Activated naive CD8-positive, alpha-beta T cell treated with anti-CD3 and anti-CD28 coated beads, Interleukin-2, amount 50 U/mL, for 24 hours (primary cell): ENCODE measurements at regions not wholly inside any gene's neighbourhood (a gene's known extent, or its start where the extent isn't known, plus 50 kb on each side); places are given as distances from the start of the nearest gene placed in this dataset.

Experiments
- ATAC-seq: fragments of 150-1000 bp; cut with Tn5 transposase; one replicate; pipeline ENCODE4 v1.10.0; 2021
- DNase-seq: peaks from one replicate; pipeline ENCODE4 v3.0.0; 2021
- H3K27ac Mint-ChIP-seq: one replicate; pipeline ENCODE4 v1.8.0; 2021; ENCODE audit warnings: mild to moderate bottlenecking, mixed read lengths
- H3K27me3 Mint-ChIP-seq: one replicate; pipeline ENCODE4 v1.8.0; 2021; ENCODE audit warnings: mixed read lengths
- H3K36me3 Mint-ChIP-seq: one replicate; pipeline ENCODE4 v1.8.0; 2021; ENCODE audit warnings: low read depth, mixed read lengths
- H3K4me1 Mint-ChIP-seq: one replicate; pipeline ENCODE4 v1.8.0; 2021; ENCODE audit warnings: mixed read lengths
- H3K4me3 Mint-ChIP-seq: one replicate; pipeline ENCODE4 v1.8.0; 2021; ENCODE audit warnings: mild to moderate bottlenecking, moderate library complexity, mixed read lengths
- H3K9me3 Mint-ChIP-seq: one replicate; pipeline ENCODE4 v1.8.0; 2021; ENCODE audit warnings: mixed read lengths

- Mint-ChIP-seq H3K36me3 (no peaks in the 10 kb centered on the region), H3K4me3 (no peak overlapping the region), H3K27me3 (no peaks in the 10 kb centered on the region), H3K27ac (no peak overlapping the region), H3K9me3 (no peaks in the 10 kb centered on the region), H3K4me1 (no peaks in the 10 kb centered on the region)
- ATAC-seq (no peak), DNase-seq (no peak)
Measured at GRCh38 chr10:52523696-52524095, 209.6 kb downstream of the DKK1 start.

GRCh38 chr10:52525761-52526160 lies 211.7 kb downstream of the DKK1 start:
- Mint-ChIP-seq H3K27me3 (no peaks in the 10 kb centered on the region), H3K4me3 (no peak overlapping the region), H3K36me3 (no peaks in the 10 kb centered on the region), H3K9me3 (no peaks in the 10 kb centered on the region), H3K4me1 (no peaks in the 10 kb centered on the region), H3K27ac (no peak overlapping the region)
- no peak for DNase-seq
- ATAC-seq = no peak

- Mint-ChIP-seq H3K27me3 (no peaks in the 10 kb centered on the region), H3K4me3 (no peak overlapping the region), H3K27ac (no peak overlapping the region), H3K4me1 (no peaks in the 10 kb centered on the region), H3K36me3 (no peaks in the 10 kb centered on the region), H3K9me3 (no peaks in the 10 kb centered on the region)
- DNase-seq (no peak), ATAC-seq (no peak)
Measured at GRCh38 chr10:52526251-52526823, 212.3 kb downstream of the DKK1 start.

DNA sequence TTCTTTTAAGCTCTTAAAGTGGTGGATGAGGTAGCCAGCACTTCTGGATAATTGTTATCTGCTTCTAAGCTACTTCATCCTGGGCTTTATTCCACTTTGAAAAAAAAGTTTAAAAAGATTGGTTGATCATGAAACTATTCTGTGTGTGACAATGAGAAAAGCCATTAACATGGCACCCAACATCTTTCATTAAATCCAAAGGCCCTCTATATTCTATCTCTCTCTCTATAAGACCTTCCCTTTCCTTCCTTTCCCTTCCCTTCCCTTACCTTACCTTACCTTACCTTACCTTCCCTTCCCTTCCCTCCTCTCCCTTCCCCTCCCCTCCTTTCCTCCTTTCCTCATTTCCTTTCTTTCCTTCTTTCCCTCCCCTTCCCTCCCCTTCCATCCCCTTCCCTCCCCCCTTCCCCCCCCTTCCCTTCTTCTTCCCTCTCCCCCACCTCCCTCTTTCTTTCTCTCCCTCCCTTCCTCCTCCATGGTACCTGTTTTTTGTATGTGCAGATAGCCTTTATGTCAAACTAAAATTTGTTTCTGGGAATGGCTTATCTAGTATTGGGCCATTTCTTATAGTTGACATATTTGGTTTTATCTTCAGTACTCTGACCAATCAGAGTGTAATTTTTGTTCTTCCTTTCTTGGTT lies 218.7 kb downstream of the DKK1 start:
- no peak overlapping the region for H3K4me3 Mint-ChIP-seq
- no peaks in the 10 kb centered on the region for H3K36me3 Mint-ChIP-seq
- no peak overlapping the region for H3K27ac Mint-ChIP-seq
- DNase-seq (no peak), ATAC-seq (no peak)
- H3K9me3 Mint-ChIP-seq = peaks cover 18% of the 10 kb centered on the region
- H3K27me3 Mint-ChIP-seq = no peaks in the 10 kb centered on the region
- H3K4me1 Mint-ChIP-seq = no peaks in the 10 kb centered on the region

DNA sequence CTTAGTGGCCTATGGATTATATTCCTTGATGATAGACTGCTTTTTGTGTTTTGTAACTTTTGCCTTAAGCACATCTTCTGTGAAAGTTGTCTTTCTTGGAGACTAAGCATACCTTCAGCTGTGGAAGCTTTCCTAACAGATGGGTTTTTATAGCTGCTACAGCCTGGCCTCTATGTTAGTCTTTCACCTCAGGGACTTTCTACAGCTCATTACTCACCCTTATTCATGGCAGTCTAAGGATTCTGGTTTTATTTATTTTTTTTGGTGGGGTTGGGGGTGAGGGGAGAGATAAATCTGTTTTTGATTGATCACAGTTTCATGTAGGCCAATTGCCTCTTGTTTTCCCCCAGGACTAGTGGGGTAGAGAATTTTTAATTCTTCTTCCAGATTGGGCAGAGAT lies 219.9 kb downstream of the DKK1 start:
- no peak overlapping the region for H3K4me3 Mint-ChIP-seq
- DNase-seq (no peak), ATAC-seq (no peak)
- H3K27ac Mint-ChIP-seq = no peak overlapping the region
- H3K9me3 Mint-ChIP-seq = peaks cover 18% of the 10 kb centered on the region
- no peaks in the 10 kb centered on the region for H3K27me3 Mint-ChIP-seq
- H3K4me1 Mint-ChIP-seq = no peaks in the 10 kb centered on the region
- no peaks in the 10 kb centered on the region for H3K36me3 Mint-ChIP-seq

- no peak for ATAC-seq
- no peak for DNase-seq
- Mint-ChIP-seq H3K4me3 (no peak overlapping the region), H3K4me1 (no peaks in the 10 kb centered on the region), H3K27me3 (no peaks in the 10 kb centered on the region), H3K36me3 (no peaks in the 10 kb centered on the region), H3K9me3 (peaks cover 12% of the 10 kb centered on the region), H3K27ac (no peak overlapping the region)
Measured at GRCh38 chr10:52539463-52539862, 225.4 kb downstream of the DKK1 start.

GRCh38 chr10:52540479-52540984 lies 226.5 kb downstream of the DKK1 start:
- no peak overlapping the region for H3K27ac Mint-ChIP-seq
- H3K4me3 Mint-ChIP-seq = no peak overlapping the region

GRCh38 chr10:52541006-52541473 lies 227.0 kb downstream of the DKK1 start:
- Mint-ChIP-seq H3K27me3 (no peaks in the 10 kb centered on the region), H3K4me3 (no peak overlapping the region), H3K4me1 (no peaks in the 10 kb centered on the region), H3K27ac (no peak overlapping the region), H3K36me3 (no peaks in the 10 kb centered on the region), H3K9me3 (peaks cover 14% of the 10 kb centered on the region)
- DNase-seq (no peak), ATAC-seq (no peak)

More at GRCh38 chr10:52540479-52540984, 226.5 kb downstream of the DKK1 start:
- no peaks in the 10 kb centered on the region for H3K4me1 Mint-ChIP-seq
- DNase-seq (no peak), ATAC-seq (no peak)
- no peaks in the 10 kb centered on the region for H3K36me3 Mint-ChIP-seq
- no peaks in the 10 kb centered on the region for H3K27me3 Mint-ChIP-seq
- H3K9me3 Mint-ChIP-seq = peaks cover 10% of the 10 kb centered on the region

- DNase-seq (no peak), ATAC-seq (no peak)
- Mint-ChIP-seq H3K36me3 (no peaks in the 10 kb centered on the region), H3K27me3 (no peaks in the 10 kb centered on the region), H3K9me3 (peaks cover 11% of the 10 kb centered on the region), H3K27ac (no peak overlapping the region), H3K4me1 (no peaks in the 10 kb centered on the region), H3K4me3 (no peak overlapping the region)
Measured at GRCh38 chr10:52542906-52543305, 228.8 kb downstream of the DKK1 start.

- DNase-seq (no peak), ATAC-seq (no peak)
- no peak overlapping the region for H3K27ac Mint-ChIP-seq
- H3K27me3 Mint-ChIP-seq = no peaks in the 10 kb centered on the region
- no peaks in the 10 kb centered on the region for H3K36me3 Mint-ChIP-seq
- peaks cover 5% of the 10 kb centered on the region for H3K9me3 Mint-ChIP-seq
- H3K4me1 Mint-ChIP-seq = no peaks in the 10 kb centered on the region
- H3K4me3 Mint-ChIP-seq = no peak overlapping the region
Measured at GRCh38 chr10:52551046-52551445, 221.5 kb downstream of the MBL2 start.

DNA sequence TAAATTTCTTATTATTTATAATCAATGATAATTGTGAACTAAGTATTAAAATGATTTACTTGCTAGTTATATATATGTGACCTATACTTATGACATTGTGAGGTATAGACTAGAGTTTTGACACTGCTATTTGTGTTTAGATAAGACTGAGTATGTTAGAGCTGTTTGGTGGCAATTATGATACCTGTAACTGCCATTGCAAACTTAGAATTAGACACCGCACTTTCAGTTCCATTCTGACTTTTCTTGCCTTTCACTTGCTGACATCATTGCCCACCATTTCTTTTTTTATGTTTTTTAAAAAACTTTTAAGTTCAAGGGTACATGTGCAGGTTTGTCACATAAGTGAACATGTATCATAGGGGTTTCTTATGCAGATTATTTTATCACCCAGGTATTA lies 214.5 kb downstream of the MBL2 start:
- no peaks in the 10 kb centered on the region for H3K4me1 Mint-ChIP-seq
- DNase-seq (no peak), ATAC-seq (no peak)
- peaks cover 3% of the 10 kb centered on the region for H3K9me3 Mint-ChIP-seq
- no peak overlapping the region for H3K27ac Mint-ChIP-seq
- no peaks in the 10 kb centered on the region for H3K27me3 Mint-ChIP-seq
- no peaks in the 10 kb centered on the region for H3K36me3 Mint-ChIP-seq
- H3K4me3 Mint-ChIP-seq = no peak overlapping the region

GRCh38 chr10:52561322-52561721 lies 211.3 kb downstream of the MBL2 start:
- Mint-ChIP-seq H3K4me1 (no peaks in the 10 kb centered on the region), H3K36me3 (no peaks in the 10 kb centered on the region), H3K4me3 (no peak overlapping the region), H3K27me3 (no peaks in the 10 kb centered on the region), H3K9me3 (no peaks in the 10 kb centered on the region), H3K27ac (no peak overlapping the region)
- ATAC-seq (no peak), DNase-seq (no peak)

- ATAC-seq = no peak
- Mint-ChIP-seq H3K27me3 (no peaks in the 10 kb centered on the region), H3K4me3 (no peak overlapping the region), H3K27ac (no peak overlapping the region), H3K36me3 (no peaks in the 10 kb centered on the region), H3K9me3 (no peaks in the 10 kb centered on the region), H3K4me1 (no peaks in the 10 kb centered on the region)
- no peak for DNase-seq
Measured at GRCh38 chr10:52563360-52563759, 209.2 kb downstream of the MBL2 start.

DNA sequence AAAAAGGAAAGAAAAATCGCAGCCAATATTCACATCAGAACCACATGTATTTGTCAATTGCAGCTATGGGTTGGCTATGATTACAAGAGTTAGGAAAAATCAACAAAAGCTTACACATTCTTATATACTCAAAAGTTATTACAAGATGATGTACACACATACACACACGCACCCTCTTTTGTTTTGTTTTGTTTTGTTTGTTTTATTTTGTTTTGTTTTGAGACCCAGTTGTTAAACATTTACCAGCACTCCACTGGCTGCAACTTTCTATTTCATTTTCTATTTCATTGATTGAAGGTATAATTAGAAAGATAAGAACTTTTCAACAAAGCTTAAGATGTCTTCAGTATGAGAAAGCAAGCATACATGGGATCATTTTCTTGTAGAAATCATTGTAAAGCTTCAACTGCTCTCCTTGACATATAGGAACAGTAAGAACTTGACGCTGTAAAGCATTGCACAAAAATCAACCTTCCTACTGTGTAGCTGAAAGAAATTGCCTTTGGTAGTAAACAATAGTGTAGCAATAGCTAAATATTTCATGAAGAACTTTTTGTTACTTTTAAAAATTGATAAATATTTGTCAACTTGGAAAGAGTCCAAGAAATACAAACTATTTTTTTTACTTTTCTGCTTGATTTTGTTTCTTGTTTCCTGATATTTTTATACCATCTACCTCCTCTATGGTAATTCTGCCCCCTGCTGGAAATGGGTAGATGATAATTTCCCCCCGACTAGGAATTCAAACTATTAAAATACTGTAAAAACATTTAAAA lies 205.9 kb downstream of the MBL2 start:
- Mint-ChIP-seq H3K9me3 (no peaks in the 10 kb centered on the region), H3K27me3 (no peaks in the 10 kb centered on the region), H3K4me3 (no peak overlapping the region), H3K27ac (no peak overlapping the region), H3K36me3 (no peaks in the 10 kb centered on the region), H3K4me1 (no peaks in the 10 kb centered on the region)
- DNase-seq (no peak), ATAC-seq (no peak)

- no peak for ATAC-seq
- Mint-ChIP-seq H3K36me3 (no peaks in the 10 kb centered on the region), H3K9me3 (no peaks in the 10 kb centered on the region), H3K27ac (no peak overlapping the region), H3K4me1 (no peaks in the 10 kb centered on the region), H3K4me3 (no peak overlapping the region), H3K27me3 (no peaks in the 10 kb centered on the region)
- DNase-seq = no peak
Measured at GRCh38 chr10:52567247-52567580, 205.4 kb downstream of the MBL2 start.
